Osteocyte (in vitro differentiated cells): ENCODE measurements at regions not wholly inside any gene's neighbourhood (a gene's known extent, or its start where the extent isn't known, plus 50 kb on each side); places are given as distances from the start of the nearest gene placed in this dataset.

Experiments
- DNase-seq: peaks from one replicate; pipeline ENCODE4 v3.0.0; 2021; ENCODE audit warnings: mixed read lengths; ENCODE audit not compliant: unreplicated experiment; ENCODE audit errors: extremely low spot score
- H3K27ac Mint-ChIP-seq: one replicate; pipeline ENCODE4 v1.8.0; 2021; ENCODE audit warnings: mild to moderate bottlenecking, mixed read lengths; ENCODE audit not compliant: unreplicated experiment
- H3K27me3 Mint-ChIP-seq: one replicate; pipeline ENCODE4 v1.8.0; 2021; ENCODE audit warnings: mixed read lengths; ENCODE audit not compliant: unreplicated experiment
- H3K36me3 Mint-ChIP-seq: one replicate; pipeline ENCODE4 v1.8.0; 2021; ENCODE audit warnings: mixed read lengths; ENCODE audit not compliant: unreplicated experiment
- H3K4me1 Mint-ChIP-seq: one replicate; pipeline ENCODE4 v1.8.0; 2021; ENCODE audit warnings: mixed read lengths; ENCODE audit not compliant: unreplicated experiment
- H3K4me3 Mint-ChIP-seq: one replicate; pipeline ENCODE4 v1.8.0; 2021; ENCODE audit warnings: mild to moderate bottlenecking, moderate library complexity, mixed read lengths; ENCODE audit not compliant: unreplicated experiment
- H3K9me3 Mint-ChIP-seq: one replicate; pipeline ENCODE4 v1.8.0; 2021; ENCODE audit warnings: mixed read lengths; ENCODE audit not compliant: unreplicated experiment
- CTCF ChIP-seq: fragments of 200-600 bp; sonication (generic); IDR thresholded peaks from 2 replicates; pipeline ENCODE4 v1.5.0; 2021; ENCODE audit warnings: antibody characterized with exemption, mild to moderate bottlenecking, moderate library complexity

DNA sequence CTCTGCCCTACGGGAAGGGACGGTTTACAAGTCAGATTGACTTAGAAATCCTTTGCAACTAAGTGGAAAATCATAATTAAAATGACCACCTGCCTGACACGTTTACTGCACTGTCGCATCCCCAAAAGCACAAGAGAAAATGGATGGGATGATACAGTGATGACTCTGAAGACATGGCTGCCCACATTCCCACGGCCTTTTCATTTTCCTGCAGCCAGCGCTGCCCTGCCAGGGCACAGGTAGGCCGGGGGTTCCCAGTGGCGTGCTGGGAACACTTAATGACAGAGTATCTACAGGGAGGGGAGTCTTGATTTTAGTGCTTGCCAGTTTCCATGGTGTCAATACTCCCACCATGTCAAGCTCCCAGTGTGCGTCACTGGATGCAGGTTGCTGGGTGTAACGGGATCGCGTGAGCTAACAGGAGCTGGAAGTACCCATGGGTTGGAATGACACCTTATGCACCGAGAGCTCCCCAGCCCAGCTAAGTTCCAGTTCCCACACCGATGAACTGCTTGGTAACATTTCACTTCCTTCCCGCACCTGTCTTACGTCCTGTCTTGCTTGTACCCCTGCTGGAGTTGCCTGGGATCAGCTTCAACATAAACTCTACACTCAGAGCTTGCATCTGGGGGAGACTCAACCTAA lies 129.0 kb downstream of the ANKRD60 start:
- peaks cover 32% of the 10 kb centered on the region for H3K27me3 Mint-ChIP-seq
- peak; percentile 19 for DNase-seq
- peaks cover 5% of the 10 kb centered on the region for H3K4me1 Mint-ChIP-seq
- H3K4me3 Mint-ChIP-seq, result no peak overlapping the region
- no peak overlapping the region for H3K27ac Mint-ChIP-seq
- H3K36me3 Mint-ChIP-seq, result no peaks in the 10 kb centered on the region
- no peak for TF ChIP-seq CTCF
- H3K9me3 Mint-ChIP-seq, result no peaks in the 10 kb centered on the region

DNA sequence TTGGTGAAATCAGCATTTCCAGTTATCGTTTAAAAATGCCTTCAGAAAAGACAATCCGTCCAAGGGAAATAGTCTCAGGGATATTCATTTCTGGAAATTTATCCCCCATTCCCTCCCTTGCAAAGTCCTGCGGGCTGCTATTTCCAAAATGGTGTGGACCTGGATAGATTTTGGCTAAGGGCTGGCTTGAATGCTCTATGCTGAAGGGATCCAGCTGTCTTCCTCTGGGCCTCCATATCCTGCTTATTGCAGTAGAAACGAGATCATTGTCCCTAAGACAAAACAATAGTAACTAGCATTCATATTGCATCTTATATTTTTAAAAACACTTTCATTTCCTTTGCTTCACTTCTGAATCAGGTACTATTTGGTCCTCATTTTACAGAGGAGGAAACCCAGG lies 129.9 kb downstream of the ANKRD60 start:
- H3K4me3 Mint-ChIP-seq, result no peak overlapping the region
- no peak for DNase-seq
- H3K27me3 Mint-ChIP-seq, result peaks cover 32% of the 10 kb centered on the region
- no peak overlapping the region for H3K27ac Mint-ChIP-seq
- H3K36me3 Mint-ChIP-seq, result no peaks in the 10 kb centered on the region
- TF ChIP-seq CTCF, result no peak
- H3K4me1 Mint-ChIP-seq, result peaks cover 5% of the 10 kb centered on the region
- H3K9me3 Mint-ChIP-seq, result no peaks in the 10 kb centered on the region

- peak; percentile 10 for DNase-seq
- Mint-ChIP-seq H3K4me1 (peaks cover 5% of the 10 kb centered on the region), H3K36me3 (no peaks in the 10 kb centered on the region), H3K27me3 (peaks cover 32% of the 10 kb centered on the region), H3K4me3 (no peak overlapping the region), H3K9me3 (no peaks in the 10 kb centered on the region), H3K27ac (no peak overlapping the region)
- no peak for TF ChIP-seq CTCF
Measured at GRCh38 chr20:58097943-58098342, 130.5 kb downstream of the ANKRD60 start.

DNA sequence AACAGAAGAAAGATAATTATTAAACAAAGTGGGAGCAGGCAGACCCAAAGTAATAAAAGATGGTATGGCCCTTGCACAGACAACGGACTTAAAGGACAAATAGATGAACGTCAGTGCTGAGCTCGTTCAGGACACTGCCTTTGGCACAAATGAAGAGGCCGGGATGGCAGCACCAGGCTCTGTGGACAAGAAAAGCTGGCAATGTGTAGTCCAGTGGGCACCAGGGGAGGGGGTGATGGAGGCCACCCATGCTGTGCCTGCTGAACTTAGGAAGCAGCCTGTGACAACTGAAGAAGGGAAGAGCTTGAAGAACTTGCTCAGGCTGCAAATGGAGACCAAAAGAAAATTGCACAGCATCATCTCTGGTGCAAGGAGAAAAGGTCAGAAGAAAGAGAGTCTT lies 131.0 kb downstream of the ANKRD60 start:
- no peaks in the 10 kb centered on the region for H3K9me3 Mint-ChIP-seq
- no peaks in the 10 kb centered on the region for H3K36me3 Mint-ChIP-seq
- peaks cover 4% of the 10 kb centered on the region for H3K4me1 Mint-ChIP-seq
- no peak for TF ChIP-seq CTCF
- peak; percentile 59 for DNase-seq
- no peak overlapping the region for H3K4me3 Mint-ChIP-seq
- peaks cover 32% of the 10 kb centered on the region for H3K27me3 Mint-ChIP-seq
- no peak overlapping the region for H3K27ac Mint-ChIP-seq

- H3K27ac Mint-ChIP-seq, result no peak overlapping the region
- H3K4me3 Mint-ChIP-seq, result no peak overlapping the region
- no peaks in the 10 kb centered on the region for H3K4me1 Mint-ChIP-seq
- H3K36me3 Mint-ChIP-seq, result no peaks in the 10 kb centered on the region
- DNase-seq, result peak; percentile 34
- peaks cover 32% of the 10 kb centered on the region for H3K27me3 Mint-ChIP-seq
- H3K9me3 Mint-ChIP-seq, result no peaks in the 10 kb centered on the region
- TF ChIP-seq CTCF, result no peak
Measured at GRCh38 chr20:58096880-58097423, 131.5 kb downstream of the ANKRD60 start.
